ENCODE measurements at regions not wholly inside any gene's neighbourhood (a gene's known extent, or its start where the extent isn't known, plus 50 kb on each side); places are given as distances from the start of the nearest gene placed in this dataset.

GRCh38 chr14:44287858-44288257 is 219.2 kb downstream of the FSCB start:
- DNase-seq: no peak

GRCh38 chr14:44286201-44286600 is 220.9 kb downstream of the FSCB start:
- no peak for DNase-seq

- no peak for DNase-seq
Measured at GRCh38 chr14:44283836-44284235, 223.2 kb downstream of the FSCB start.

- no peak for DNase-seq
Measured at GRCh38 chr14:44279357-44279756, 227.7 kb downstream of the FSCB start.

- no peak for DNase-seq
Measured at GRCh38 chr14:44271637-44272036, 235.4 kb downstream of the FSCB start.

GRCh38 chr14:44271006-44271405 is 236.1 kb downstream of the FSCB start:
- no peak for DNase-seq

- DNase-seq: no peak
Measured at GRCh38 chr14:44265246-44265645, 241.8 kb downstream of the FSCB start.

- DNase-seq: no peak
Measured at GRCh38 chr14:44215660-44216059, 291.4 kb downstream of the FSCB start.

- no peak for DNase-seq
Measured at GRCh38 chr14:44211718-44212117, 295.4 kb downstream of the FSCB start.

GRCh38 chr14:44204061-44204835 is 302.8 kb downstream of the FSCB start:
- no peak for DNase-seq

- no peak for DNase-seq
Measured at GRCh38 chr14:44180975-44181374, 326.1 kb downstream of the FSCB start.

GRCh38 chr14:44170556-44170955 is 336.5 kb downstream of the FSCB start:
- no peak for DNase-seq

GRCh38 chr14:44170101-44170500 is 337.0 kb downstream of the FSCB start:
- DNase-seq: no peak

- DNase-seq: no peak
Measured at GRCh38 chr14:44168566-44168965, 338.5 kb downstream of the FSCB start.

GRCh38 chr14:44166611-44167010 is 340.5 kb downstream of the FSCB start:
- no peak for DNase-seq

- DNase-seq: no peak
Measured at GRCh38 chr14:44165936-44166335, 341.1 kb downstream of the FSCB start.

- DNase-seq: no peak
Measured at GRCh38 chr14:44165286-44165685, 341.8 kb downstream of the FSCB start.

GRCh38 chr14:44163946-44164345 is 343.1 kb downstream of the FSCB start:
- no peak for DNase-seq

- no peak for DNase-seq
Measured at GRCh38 chr14:44162197-44162596, 344.9 kb downstream of the FSCB start.

GRCh38 chr14:44154874-44155273 is 352.2 kb downstream of the FSCB start:
- no peak for DNase-seq

GRCh38 chr14:44154446-44154845 is 352.6 kb downstream of the FSCB start:
- no peak for DNase-seq

- no peak for DNase-seq
Measured at GRCh38 chr14:44151130-44151820, 355.8 kb downstream of the FSCB start.

- no peak for DNase-seq
Measured at GRCh38 chr14:44149597-44149996, 357.5 kb downstream of the FSCB start.

- no peak for DNase-seq
Measured at GRCh38 chr14:44142006-44142405, 365.1 kb downstream of the FSCB start.

- no peak for DNase-seq
Measured at GRCh38 chr14:44135972-44136371, 371.1 kb downstream of the FSCB start.

Data from activated naive CD4-positive, alpha-beta T cell treated with anti-CD3 and anti-CD28 coated beads, Interleukin-2, amount 50 U/mL, for 16 hours (primary cell).